Neural cell (in vitro differentiated cells): ENCODE measurements at regions not wholly inside any gene's neighbourhood (a gene's known extent, or its start where the extent isn't known, plus 50 kb on each side); places are given as distances from the start of the nearest gene placed in this dataset.

Experiments
- CTCF ChIP-seq: fragments of 450-650 bp; IDR thresholded peaks from 2 replicates; pipeline ENCODE4 v1.5.1; 2014; ENCODE audit warnings: antibody characterized with exemption, mild to moderate bottlenecking, moderate library complexity; ENCODE audit not compliant: poor library complexity, severe bottlenecking
- EZH2 ChIP-seq: fragments of 200-600, 300-800 bp; shearing (Covaris generic), sonication (generic); IDR thresholded peaks from 2 replicates; pipeline ENCODE4 v1.6.1; 2014; ENCODE audit warnings: antibody characterized with exemption, low read length, borderline replicate concordance, mild to moderate bottlenecking; ENCODE audit not compliant: insufficient read depth, poor library complexity, severe bottlenecking
- RAD21 ChIP-seq: fragments of 450-650 bp; conservative IDR thresholded peaks from 2 replicates; pipeline ENCODE4 v1.6.1; 2014; ENCODE audit warnings: antibody characterized with exemption, mild to moderate bottlenecking, moderate library complexity

- no peak for TF ChIP-seq CTCF
- no peak for TF ChIP-seq EZH2
- TF ChIP-seq RAD21, result no peak
These were observed 203.9 kb upstream of the PIK3C3 start for GRCh38 chr18:41751161-41751560.
